Activated naive CD4-positive, alpha-beta T cell (primary cell): ENCODE measurements at regions not wholly inside any gene's neighbourhood (a gene's known extent, or its start where the extent isn't known, plus 50 kb on each side); places are given as distances from the start of the nearest gene placed in this dataset.

Experiments
- DNase-seq, 4 experiments: peaks; one replicate each; lab custom pipeline; 2025; lab: John Stamatoyannopoulos, UW

- DNase-seq: no peak
Observed at GRCh38 chr20:40319741-40320516, 369.1 kb downstream of the MAFB start.

GRCh38 chr20:40319056-40319455 is 370.0 kb downstream of the MAFB start:
- no peak for DNase-seq

- no peak for DNase-seq
Observed at GRCh38 chr20:40317156-40317790, 371.8 kb downstream of the MAFB start.

- DNase-seq: no peak
Observed at GRCh38 chr20:40314278-40314677, 374.8 kb downstream of the MAFB start.

- no peak for DNase-seq
Observed at GRCh38 chr20:40313730-40314129, 375.3 kb downstream of the MAFB start.

GRCh38 chr20:40309731-40310130 is 379.3 kb downstream of the MAFB start:
- no peak for DNase-seq

GRCh38 chr20:40307997-40308396 is 381.0 kb downstream of the MAFB start:
- DNase-seq: no peak

- DNase-seq: no peak
Observed at GRCh38 chr20:40307268-40307667, 381.8 kb downstream of the MAFB start.

- no peak for DNase-seq
Observed at GRCh38 chr20:40305303-40305702, 383.7 kb downstream of the MAFB start.

- no peak for DNase-seq
Observed at GRCh38 chr20:40304119-40304613, 384.9 kb downstream of the MAFB start.

GRCh38 chr20:40294747-40295146 is 394.3 kb downstream of the MAFB start:
- DNase-seq: no peak

- DNase-seq: no peak
Observed at GRCh38 chr20:40294175-40294574, 394.9 kb downstream of the MAFB start.

GRCh38 chr20:40293740-40294139 is 395.3 kb downstream of the MAFB start:
- no peak for DNase-seq

GRCh38 chr20:40291493-40292135 is 397.4 kb downstream of the MAFB start:
- DNase-seq: no peak

- DNase-seq: no peak
Observed at GRCh38 chr20:40287683-40288082, 401.4 kb downstream of the MAFB start.

- DNase-seq: no peak
Observed at GRCh38 chr20:40286975-40287531, 402.0 kb downstream of the MAFB start.

GRCh38 chr20:40284611-40285010 is 404.4 kb downstream of the MAFB start:
- DNase-seq: no peak

GRCh38 chr20:40283689-40284088 is 405.3 kb downstream of the MAFB start:
- DNase-seq: no peak

- DNase-seq: no peak
Observed at GRCh38 chr20:40282941-40283340, 406.1 kb downstream of the MAFB start.

- no peak for DNase-seq
Observed at GRCh38 chr20:40282541-40282940, 406.5 kb downstream of the MAFB start.

- DNase-seq: no peak
Observed at GRCh38 chr20:40280616-40281015, 408.4 kb downstream of the MAFB start.

- no peak for DNase-seq
Observed at GRCh38 chr20:40279390-40279789, 409.6 kb downstream of the MAFB start.

- DNase-seq: no peak
Observed at GRCh38 chr20:40278673-40279072, 410.4 kb downstream of the MAFB start.
